Lower leg skin (tissue), 3 donors: ENCODE measurements at regions not wholly inside any gene's neighbourhood (a gene's known extent, or its start where the extent isn't known, plus 50 kb on each side); places are given as distances from the start of the nearest gene placed in this dataset.

ENCODE experiments used
- CTCF ChIP-seq, 3 donors: fragments of 450-650 bp; IDR thresholded peaks; one replicate each; pipeline ENCODE4 v1.5.1; 2016; ENCODE audit warnings: antibody characterized with exemption in 3 of 3, mild to moderate bottlenecking in 3 of 3, moderate library complexity in 2 of 3
- POLR2A ChIP-seq, 2 donors: fragments of 450-650 bp; IDR thresholded peaks; one replicate each; pipeline ENCODE4 v1.6.1; 2016 to 2017; ENCODE audit warnings: antibody characterized with exemption in 2 of 2, mild to moderate bottlenecking in 1 of 2, moderate library complexity in 1 of 2

- TF ChIP-seq CTCF (IDR thresholded peaks at IDR 0.05): no peak
- no peak for TF ChIP-seq POLR2A (IDR thresholded peaks at IDR 0.05)
These were observed 53.4 kb upstream of the GPR12 start for GRCh38 chr13:26813980-26814348.
